ENCODE measurements at regions not wholly inside any gene's neighbourhood (a gene's known extent, or its start where the extent isn't known, plus 50 kb on each side); places are given as distances from the start of the nearest gene placed in this dataset.

- ATAC-seq = no peak
- Mint-ChIP-seq H3K27ac (no peak overlapping the region), H3K36me3 (no peaks in the 10 kb centered on the region), H3K9me3 (peaks cover 0 to 2% (median 0%) of the 10 kb centered on the region in 11 donors), H3K4me3 (no peak overlapping the region), H3K4me1 (peaks cover 0 to 1% (median 0%) of the 10 kb centered on the region in 7 donors), H3K27me3 (peaks cover 23 to 36% (median 33%) of the 10 kb centered on the region in 5 donors)
- CTCF ChIA-PET = no interaction called here
- H3K27ac ChIP-seq (ENCODE audit: low read depth, low read length) = no peak overlapping the region
- H3K4me1 ChIP-seq (ENCODE audit: control insufficient read depth in 2 of 2, insufficient read depth in 2 of 2, low read length in 2 of 2) = no peaks in the 10 kb centered on the region
- POLR2A ChIA-PET = no interaction called here
- DNase-seq = no peak
- H3K27me3 ChIP-seq (ENCODE audit: control insufficient read depth in 2 of 2, insufficient read depth in 2 of 2, low read length in 2 of 2) = no peaks in the 10 kb centered on the region
- no peaks in the 10 kb centered on the region for H3K9me3 ChIP-seq (ENCODE audit: control insufficient read depth in 2 of 3, low read length in 3 of 3)
- H3K36me3 ChIP-seq (ENCODE audit: control insufficient read depth in 2 of 3, insufficient read depth in 3 of 3, low read length in 3 of 3) = no peaks in the 10 kb centered on the region
- H3K4me3 ChIP-seq (ENCODE audit: low read length) = no peak overlapping the region
- intact Hi-C loops (cut with micrococcal nuclease) = no loop called here
Measured at GRCh38 chr10:111131168-111131799, 54.5 kb downstream of the ADRA2A start.

- Histone ChIP-seq H3K36me3 (ENCODE audit: control insufficient read depth in 2 of 3, insufficient read depth in 3 of 3, low read length in 3 of 3) (no peaks in the 10 kb centered on the region), H3K4me1 (ENCODE audit: control insufficient read depth in 2 of 2, insufficient read depth in 2 of 2, low read length in 2 of 2) (no peaks in the 10 kb centered on the region), H3K27ac (ENCODE audit: low read depth, low read length) (no peak overlapping the region), H3K4me3 (ENCODE audit: low read length) (no peak overlapping the region), H3K9me3 (ENCODE audit: control insufficient read depth in 2 of 3, low read length in 3 of 3) (no peaks in the 10 kb centered on the region), H3K27me3 (ENCODE audit: control insufficient read depth in 2 of 2, insufficient read depth in 2 of 2, low read length in 2 of 2) (no peaks in the 10 kb centered on the region)
- ATAC-seq (no peak), DNase-seq (no peak)
- H3K36me3 Mint-ChIP-seq = no peaks in the 10 kb centered on the region
- intact Hi-C loops (cut with micrococcal nuclease) = no loop called here
- no peak overlapping the region for H3K4me3 Mint-ChIP-seq
- POLR2A ChIA-PET = no interaction called here
- peaks cover 37 to 52% (median 44%) of the 10 kb centered on the region in 5 donors for H3K27me3 Mint-ChIP-seq
- H3K9me3 Mint-ChIP-seq = peaks cover 0 to 2% (median 0%) of the 10 kb centered on the region in 11 donors
- no peak overlapping the region for H3K27ac Mint-ChIP-seq
- no peaks in the 10 kb centered on the region for H3K4me1 Mint-ChIP-seq
- CTCF ChIA-PET = no interaction called here
Measured at GRCh38 chr10:111137007-111137406, 60.2 kb downstream of the ADRA2A start.

DNA sequence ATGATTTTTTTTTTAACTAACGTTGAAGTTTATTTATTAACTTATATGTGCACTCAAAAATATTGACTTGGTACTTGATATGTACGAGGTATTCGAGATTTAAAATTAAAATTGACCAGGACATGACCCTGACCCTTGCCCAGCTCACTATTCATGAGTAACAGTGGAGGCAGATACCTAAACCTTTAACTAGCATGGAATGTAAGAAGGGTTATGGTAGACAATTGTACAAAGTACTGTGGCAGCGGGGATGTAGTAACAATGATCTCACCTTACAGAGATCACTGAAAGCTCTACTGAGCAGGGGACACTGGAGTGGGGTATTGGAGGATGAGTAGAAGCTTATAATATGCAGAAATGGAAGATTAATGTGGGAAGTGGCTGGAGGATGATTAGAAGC lies 60.8 kb downstream of the ADRA2A start:
- H3K27me3 Mint-ChIP-seq = peaks cover 41 to 55% (median 44%) of the 10 kb centered on the region in 5 donors
- H3K4me1 Mint-ChIP-seq = no peaks in the 10 kb centered on the region
- H3K9me3 ChIP-seq (ENCODE audit: control insufficient read depth in 2 of 3, low read length in 3 of 3) = no peaks in the 10 kb centered on the region
- no peak overlapping the region for H3K4me3 ChIP-seq (ENCODE audit: low read length)
- H3K36me3 Mint-ChIP-seq = no peaks in the 10 kb centered on the region
- H3K27ac Mint-ChIP-seq = no peak overlapping the region
- no peak overlapping the region for H3K27ac ChIP-seq (ENCODE audit: low read depth, low read length)
- no peak for DNase-seq
- no peak for ATAC-seq
- no peaks in the 10 kb centered on the region for H3K36me3 ChIP-seq (ENCODE audit: control insufficient read depth in 2 of 3, insufficient read depth in 3 of 3, low read length in 3 of 3)
- no peaks in the 10 kb centered on the region for H3K4me1 ChIP-seq (ENCODE audit: control insufficient read depth in 2 of 2, insufficient read depth in 2 of 2, low read length in 2 of 2)
- H3K4me3 Mint-ChIP-seq = no peak overlapping the region
- POLR2A ChIA-PET = no interaction called here
- peaks cover 0 to 2% (median 0%) of the 10 kb centered on the region in 11 donors for H3K9me3 Mint-ChIP-seq
- intact Hi-C loops (cut with micrococcal nuclease) = no loop called here
- no peaks in the 10 kb centered on the region for H3K27me3 ChIP-seq (ENCODE audit: control insufficient read depth in 2 of 2, insufficient read depth in 2 of 2, low read length in 2 of 2)
- CTCF ChIA-PET = no interaction called here

DNA sequence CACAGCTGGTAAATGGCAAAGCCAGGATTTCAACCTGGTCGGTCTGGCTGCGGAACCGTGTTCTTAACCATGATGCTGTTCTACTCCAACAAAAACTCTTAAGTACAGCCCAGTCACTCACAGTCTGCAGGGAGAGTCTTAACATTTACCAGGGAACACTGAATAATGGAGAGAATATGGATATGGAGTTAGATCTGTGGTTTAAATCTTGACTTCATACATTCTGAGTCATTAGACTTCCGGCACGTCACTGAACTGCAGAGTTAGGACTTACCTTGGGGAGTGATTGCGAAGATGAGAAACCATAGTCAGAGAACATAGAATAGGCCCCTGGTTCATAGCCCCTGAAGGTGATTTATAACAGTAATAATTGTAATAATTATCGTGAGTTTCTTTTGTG lies 61.7 kb downstream of the ADRA2A start:
- ATAC-seq = no peak

GRCh38 chr10:111139567-111139966 lies 62.7 kb downstream of the ADRA2A start:
- ChIA-PET POLR2A (no interaction called here), CTCF (no interaction called here)
- Mint-ChIP-seq H3K27ac (no peak overlapping the region), H3K4me1 (no peaks in the 10 kb centered on the region), H3K27me3 (peaks cover 29 to 54% (median 30%) of the 10 kb centered on the region in 5 donors), H3K36me3 (no peaks in the 10 kb centered on the region), H3K4me3 (no peak overlapping the region), H3K9me3 (no peaks in the 10 kb centered on the region)
- H3K27ac ChIP-seq (ENCODE audit: low read depth, low read length) = no peak overlapping the region
- intact Hi-C loops (cut with micrococcal nuclease) = no loop called here
- no peaks in the 10 kb centered on the region for H3K27me3 ChIP-seq (ENCODE audit: control insufficient read depth in 2 of 2, insufficient read depth in 2 of 2, low read length in 2 of 2)
- no peaks in the 10 kb centered on the region for H3K9me3 ChIP-seq (ENCODE audit: control insufficient read depth in 2 of 3, low read length in 3 of 3)
- H3K4me3 ChIP-seq (ENCODE audit: low read length) = no peak overlapping the region
- DNase-seq (no peak), ATAC-seq (no peak)
- no peaks in the 10 kb centered on the region for H3K36me3 ChIP-seq (ENCODE audit: control insufficient read depth in 2 of 3, insufficient read depth in 3 of 3, low read length in 3 of 3)
- H3K4me1 ChIP-seq (ENCODE audit: control insufficient read depth in 2 of 2, insufficient read depth in 2 of 2, low read length in 2 of 2) = no peaks in the 10 kb centered on the region

More for the DNA sequence above, 61.7 kb downstream of the ADRA2A start:
- no peaks in the 10 kb centered on the region for H3K27me3 ChIP-seq (ENCODE audit: control insufficient read depth in 2 of 2, insufficient read depth in 2 of 2, low read length in 2 of 2)
- H3K9me3 Mint-ChIP-seq = no peaks in the 10 kb centered on the region
- H3K27ac ChIP-seq (ENCODE audit: low read depth, low read length) = no peak overlapping the region
- H3K4me3 Mint-ChIP-seq = no peak overlapping the region
- DNase-seq = no peak
- H3K4me1 ChIP-seq (ENCODE audit: control insufficient read depth in 2 of 2, insufficient read depth in 2 of 2, low read length in 2 of 2) = no peaks in the 10 kb centered on the region
- ChIA-PET CTCF (no interaction called here), POLR2A (no interaction called here)
- H3K9me3 ChIP-seq (ENCODE audit: control insufficient read depth in 2 of 3, low read length in 3 of 3) = no peaks in the 10 kb centered on the region
- no peaks in the 10 kb centered on the region for H3K4me1 Mint-ChIP-seq
- H3K4me3 ChIP-seq (ENCODE audit: low read length) = no peak overlapping the region
- intact Hi-C loops (cut with micrococcal nuclease) = no loop called here
- H3K36me3 ChIP-seq (ENCODE audit: control insufficient read depth in 2 of 3, insufficient read depth in 3 of 3, low read length in 3 of 3) = no peaks in the 10 kb centered on the region
- H3K36me3 Mint-ChIP-seq = no peaks in the 10 kb centered on the region
- H3K27ac Mint-ChIP-seq = no peak overlapping the region
- peaks cover 35 to 61% (median 38%) of the 10 kb centered on the region in 5 donors for H3K27me3 Mint-ChIP-seq

- POLR2A ChIA-PET = no interaction called here
- H3K27me3 Mint-ChIP-seq = peaks cover 12 to 38% (median 17%) of the 10 kb centered on the region in 5 donors
- H3K4me1 Mint-ChIP-seq = peaks cover 4 to 16% (median 12%) of the 10 kb centered on the region in 7 donors
- H3K9me3 Mint-ChIP-seq = no peaks in the 10 kb centered on the region
- H3K27ac Mint-ChIP-seq = no peak overlapping the region
- Histone ChIP-seq H3K27me3 (ENCODE audit: control insufficient read depth in 2 of 2, insufficient read depth in 2 of 2, low read length in 2 of 2) (no peaks in the 10 kb centered on the region), H3K36me3 (ENCODE audit: control insufficient read depth in 2 of 3, insufficient read depth in 3 of 3, low read length in 3 of 3) (no peaks in the 10 kb centered on the region), H3K4me1 (ENCODE audit: control insufficient read depth in 2 of 2, insufficient read depth in 2 of 2, low read length in 2 of 2) (peaks cover 0 to 7% of the 10 kb centered on the region in 2 donors), H3K9me3 (ENCODE audit: control insufficient read depth in 2 of 3, low read length in 3 of 3) (no peaks in the 10 kb centered on the region), H3K4me3 (ENCODE audit: low read length) (no peak overlapping the region), H3K27ac (ENCODE audit: low read depth, low read length) (no peak overlapping the region)
- H3K4me3 Mint-ChIP-seq = no peak overlapping the region
- no peak for ATAC-seq
- intact Hi-C loops (cut with micrococcal nuclease) = no loop called here
- H3K36me3 Mint-ChIP-seq = no peaks in the 10 kb centered on the region
- no peak for DNase-seq
- CTCF ChIA-PET = no interaction called here
Measured at GRCh38 chr10:111142092-111142768, 65.4 kb downstream of the ADRA2A start.

Data from naive thymus-derived CD4-positive, alpha-beta T cell (primary cell).